Activated CD8-positive, alpha-beta T cell treated with anti-CD3 and anti-CD28 coated beads for 36 hours (primary cell): ENCODE measurements at regions not wholly inside any gene's neighbourhood (a gene's known extent, or its start where the extent isn't known, plus 50 kb on each side); places are given as distances from the start of the nearest gene placed in this dataset.
"Not testable (repeated sequence)": the region's sequence is repeated elsewhere in the genome, so short reads cannot be mapped to it uniquely, and the experiment has no call there.

Experiments
- ATAC-seq: fragments of 200-7000 bp; cut with Tn5 transposase; one replicate; pipeline ENCODE4 v1.10.0; 2021; ENCODE audit warnings: mild to moderate bottlenecking, moderate library complexity
- CTCF ChIA-PET: fragments of 350-600 bp; sonication (Branson Sonifier 250); formaldehyde crosslinking; loops from one replicate; lab custom pipeline; 2021; ENCODE audit warnings: antibody characterized with exemption; lab: Charles Lee
- POLR2A ChIA-PET: fragments of 350-600 bp; sonication (Branson Sonifier 250); formaldehyde crosslinking; loops from one replicate; lab custom pipeline; 2021; ENCODE audit warnings: antibody characterized with exemption; lab: Charles Lee
- DNase-seq: peaks from one replicate; pipeline ENCODE4 v3.0.0-alpha.2; 2020
- H3K27ac Mint-ChIP-seq: one replicate; pipeline ENCODE4 v1.8.0; 2021; ENCODE audit warnings: mild to moderate bottlenecking, mixed read lengths
- H3K27me3 Mint-ChIP-seq: one replicate; pipeline ENCODE4 v1.8.0; 2021; ENCODE audit warnings: mixed read lengths
- H3K36me3 Mint-ChIP-seq: one replicate; pipeline ENCODE4 v1.8.0; 2021; ENCODE audit warnings: low read depth, mixed read lengths
- H3K4me1 Mint-ChIP-seq: one replicate; pipeline ENCODE4 v1.8.0; 2021; ENCODE audit warnings: low read depth, mixed read lengths
- H3K4me3 Mint-ChIP-seq: one replicate; pipeline ENCODE4 v1.8.0; 2021; ENCODE audit warnings: mild to moderate bottlenecking, moderate library complexity, mixed read lengths
- H3K9me3 Mint-ChIP-seq: one replicate; pipeline ENCODE4 v1.8.0; 2021; ENCODE audit warnings: mixed read lengths
- CTCF ChIP-seq: fragments of 200-600 bp; IDR thresholded peaks from one replicate; pipeline ENCODE4 v1.8.0; 2022; ENCODE audit warnings: antibody characterized with exemption, mild to moderate bottlenecking
- intact Hi-C: fragments of 100-400 bp; cut with micrococcal nuclease; formaldehyde crosslinking; loops from one replicate; pipeline ENCODE4 v1.10.0; 2022

- ATAC-seq, result no peak
- TF ChIP-seq CTCF, result no peak
- Mint-ChIP-seq H3K4me3 (no peak overlapping the region), H3K36me3 (no peaks in the 10 kb centered on the region), H3K4me1 (no peaks in the 10 kb centered on the region), H3K9me3 (peaks cover 14% of the 10 kb centered on the region), H3K27me3 (no peaks in the 10 kb centered on the region), H3K27ac (no peak overlapping the region)
- intact Hi-C loops, result no loop called here
- POLR2A ChIA-PET, result no interaction called here
- CTCF ChIA-PET, result no interaction called here
- DNase-seq, result no peak
These were observed 531.4 kb upstream of the LMO3 start for GRCh38 chr12:17137396-17137795.

- Mint-ChIP-seq H3K4me1 (no peaks in the 10 kb centered on the region), H3K27me3 (no peaks in the 10 kb centered on the region), H3K27ac (no peak overlapping the region), H3K9me3 (peaks cover 8% of the 10 kb centered on the region), H3K36me3 (no peaks in the 10 kb centered on the region), H3K4me3 (no peak overlapping the region)
- no peak for ATAC-seq
- CTCF ChIA-PET, result no interaction called here
- POLR2A ChIA-PET, result no interaction called here
- DNase-seq, result no peak
- no peak for TF ChIP-seq CTCF
- intact Hi-C loops, result no loop called here
These were observed 528.4 kb upstream of the LMO3 start for GRCh38 chr12:17134315-17134714.

- Mint-ChIP-seq H3K27ac (no peak overlapping the region), H3K36me3 (no peaks in the 10 kb centered on the region), H3K27me3 (no peaks in the 10 kb centered on the region), H3K4me1 (no peaks in the 10 kb centered on the region), H3K4me3 (no peak overlapping the region), H3K9me3 (peaks cover 8% of the 10 kb centered on the region)
- intact Hi-C loops, result no loop called here
- no peak for ATAC-seq
- CTCF ChIA-PET, result no interaction called here
- TF ChIP-seq CTCF, result no peak
- POLR2A ChIA-PET, result no interaction called here
- no peak for DNase-seq
These were observed 526.4 kb upstream of the LMO3 start for GRCh38 chr12:17132336-17132735.

GRCh38 chr12:17116538-17116937 lies 510.6 kb upstream of the LMO3 start:
- intact Hi-C loops, result not testable (repeated sequence)

GRCh38 chr12:17110316-17110715 lies 504.4 kb upstream of the LMO3 start:
- Mint-ChIP-seq H3K27ac (no peak overlapping the region), H3K4me1 (no peaks in the 10 kb centered on the region), H3K4me3 (no peak overlapping the region), H3K27me3 (no peaks in the 10 kb centered on the region), H3K9me3 (peaks cover 6% of the 10 kb centered on the region), H3K36me3 (no peaks in the 10 kb centered on the region)
- ATAC-seq (no peak), DNase-seq (no peak)
- TF ChIP-seq CTCF, result no peak
- intact Hi-C loops, result no loop called here
- ChIA-PET CTCF (no interaction called here), POLR2A (no interaction called here)

More at GRCh38 chr12:17116538-17116937, 510.6 kb upstream of the LMO3 start:
- peaks cover 10% of the 10 kb centered on the region for H3K9me3 Mint-ChIP-seq
- CTCF ChIA-PET, POLR2A ChIA-PET, H3K4me1 Mint-ChIP-seq, H3K27ac Mint-ChIP-seq, H3K36me3 Mint-ChIP-seq, H3K4me3 Mint-ChIP-seq, DNase-seq, ATAC-seq, H3K27me3 Mint-ChIP-seq: not testable (repeated sequence)
